K562 (cell line): ENCODE measurements at regions not wholly inside any gene's neighbourhood (a gene's known extent, or its start where the extent isn't known, plus 50 kb on each side); places are given as distances from the start of the nearest gene placed in this dataset.

Experiments
- ATAC-seq: fragments of 200-7000 bp; cut with Tn5 transposase; 3 replicates; pipeline ENCODE4 v1.9.1; 2020; ENCODE audit warnings: moderate library complexity
- BruUV-seq: library from RNA; stranded (reverse); fragments of 400-500 nt; replicated peaks from 2 replicates; lab custom pipeline; 2021; lab: Mats Ljungman, UMichigan
- CTCF ChIA-PET: fragments of 300-600 bp; formaldehyde crosslinking; extraction: SDS; loops from one replicate; lab custom pipeline; 2021; ENCODE audit warnings: low intra/inter-chr PET ratio; lab: Yijun Ruan, JAX
- POLR2A ChIA-PET: fragments of 300-600, 350-650 bp; sonication (Branson Sonifier 250); formaldehyde crosslinking; extraction: SDS; loops from one replicate; lab custom pipeline; 2021; ENCODE audit warnings: antibody characterized with exemption, inconsistent platforms; lab: Yijun Ruan, JAX
- DNase-seq, 4 experiments: peaks; one replicate each; pipeline versions ENCODE4 v3.0.0 to v3.0.0-alpha.2; 2011 to 2018; ENCODE audit warnings: low spot score in 3 of 4, mixed read lengths in 3 of 4; ENCODE audit errors: extremely low read depth in 1 of 4
- FAIRE-seq: peaks from 2 replicates; lab custom pipeline; 2011; peaks lifted over from hg19 to GRCh38; lab: Jason Lieb, UNC
- H2AFZ ChIP-seq: 2 replicates; pipeline ENCODE4 v1.6.0; 2011; ENCODE audit warnings: low read depth, low read length, control low read depth, inconsistent platforms
- H3K27ac ChIP-seq: fragments of 200-600 bp; 3 replicates; pipeline ENCODE4 v1.8.0; 2011; ENCODE audit warnings: low read depth, mild to moderate bottlenecking, control low read depth, inconsistent platforms, low read length, moderate library complexity, mixed read lengths; ENCODE audit errors: extremely low read depth
- H3K27me3 ChIP-seq, 2 experiments: fragments of 300-600 bp in 1 of 2; 2 replicates in 1 of 2; 3 replicates in 1 of 2; pipeline versions ENCODE4 v1.6.0 to v1.8.0; 2011; ENCODE audit warnings: inconsistent platforms in 2 of 2, low read length in 2 of 2, mild to moderate bottlenecking in 1 of 2, mixed read lengths in 1 of 2, moderate library complexity in 1 of 2; ENCODE audit not compliant: control insufficient read depth in 2 of 2, insufficient read depth in 2 of 2
- H3K36me3 ChIP-seq: fragments of 300-600 bp; 3 replicates; pipeline ENCODE4 v1.8.0; 2011; ENCODE audit warnings: mild to moderate bottlenecking, low read length, inconsistent platforms; ENCODE audit not compliant: control insufficient read depth, insufficient read depth
- H3K4me1 ChIP-seq, 2 experiments: fragments of 200-600 bp in 1 of 2; replicated peaks in 1 of 2; 2 replicates in 1 of 2; 3 replicates in 1 of 2; pipeline versions ENCODE4 v1.5.1 to v1.8.0; 2011; ENCODE audit warnings: inconsistent platforms in 2 of 2, low read length in 2 of 2, mild to moderate bottlenecking in 1 of 2, mixed read lengths in 1 of 2, moderate library complexity in 1 of 2; ENCODE audit not compliant: control insufficient read depth in 2 of 2, insufficient read depth in 2 of 2
- H3K4me2 ChIP-seq: 2 replicates; pipeline ENCODE4 v1.6.1; 2011; ENCODE audit warnings: low read length, control low read depth, inconsistent platforms, mixed read lengths; ENCODE audit not compliant: insufficient read depth
- H3K4me3 ChIP-seq: fragments of 200-600 bp; sonication (generic), shearing (Covaris generic); 2 replicates; pipeline ENCODE4 v1.5.1; 2016; ENCODE audit warnings: control low read depth, inconsistent platforms
- H3K79me2 ChIP-seq: fragments of 200-600 bp; 3 replicates; pipeline ENCODE4 v1.8.0; 2011; ENCODE audit warnings: low read length, inconsistent platforms; ENCODE audit not compliant: control insufficient read depth, insufficient read depth
- H3K9ac ChIP-seq, 2 experiments: 2 replicates each; pipeline versions ENCODE4 v1.6.0 to v1.6.1; 2011; ENCODE audit warnings: low read depth in 2 of 2, low read length in 2 of 2, control low read depth in 1 of 2, inconsistent platforms in 1 of 2, mild to moderate bottlenecking in 1 of 2, mixed read lengths in 1 of 2; ENCODE audit not compliant: insufficient read depth in 1 of 2
- H3K9me1 ChIP-seq: one replicate; pipeline ENCODE4 v1.6.0; 2011; ENCODE audit warnings: inconsistent platforms, mild to moderate bottlenecking, low read length, moderate library complexity; ENCODE audit not compliant: control insufficient read depth, insufficient read depth
- H3K9me3 ChIP-seq: replicated peaks from 2 replicates; pipeline ENCODE4 v1.5.1; 2011; ENCODE audit warnings: low read depth, low read length, inconsistent platforms; ENCODE audit not compliant: control insufficient read depth, insufficient read depth
- H4K20me1 ChIP-seq: replicated peaks from 2 replicates; pipeline ENCODE4 v1.6.1; 2011; ENCODE audit warnings: low read length, inconsistent platforms, mixed read lengths; ENCODE audit not compliant: control insufficient read depth, insufficient read depth
- CHD1 ChIP-seq: fragments of 200-600 bp; sonication (generic); IDR thresholded peaks from one replicate; pipeline ENCODE4 v1.6.1; 2012; ENCODE audit warnings: mild to moderate bottlenecking, moderate library complexity, low read length, inconsistent platforms
- EWSR1 ChIP-seq: fragments of 450-650 bp; IDR thresholded peaks from 2 replicates; pipeline ENCODE4 v1.6.1; 2018; ENCODE audit warnings: borderline replicate concordance, mild to moderate bottlenecking, low read depth, moderate library complexity; ENCODE audit not compliant: partially characterized antibody
- HNRNPLL ChIP-seq: fragments of 200-400 bp; formaldehyde crosslinking; IDR thresholded peaks from 2 replicates; pipeline ENCODE4 v1.6.1; 2017; ENCODE audit warnings: low read length, low read depth, mild to moderate bottlenecking; ENCODE audit not compliant: poor library complexity, severe bottlenecking
- ILK ChIP-seq: fragments of 450-650 bp; IDR thresholded peaks from 2 replicates; pipeline ENCODE4 v1.6.1; 2016; ENCODE audit warnings: missing genetic modification characterization, low read depth, mild to moderate bottlenecking, missing compliant biosample characterization, moderate library complexity, borderline replicate concordance
- MAFG ChIP-seq: fragments of 450-650 bp; conservative IDR thresholded peaks from 2 replicates; pipeline ENCODE4 v1.6.1; 2016; ENCODE audit warnings: missing genetic modification characterization, missing compliant biosample characterization
- MXI1 ChIP-seq: IDR thresholded peaks from 2 replicates; pipeline ENCODE4 v1.6.1; 2011; ENCODE audit warnings: low read depth, mild to moderate bottlenecking, improper control_type of control experiment, low read length
- POLR2G ChIP-seq: fragments of 200-400 bp; formaldehyde crosslinking; IDR thresholded peaks from 2 replicates; pipeline ENCODE4 v1.6.1; 2017; ENCODE audit warnings: low read depth, mild to moderate bottlenecking, antibody characterized with exemption, low read length, moderate library complexity
- SMARCE1 ChIP-seq: fragments of 450-650 bp; IDR thresholded peaks from 2 replicates; pipeline ENCODE4 v1.7.1; 2016; ENCODE audit warnings: mild to moderate bottlenecking
- SRSF1 ChIP-seq: fragments of 200-400 bp; formaldehyde crosslinking; IDR thresholded peaks from 2 replicates; pipeline ENCODE4 v1.6.1; 2017; ENCODE audit warnings: mild to moderate bottlenecking, low read depth, low read length, moderate library complexity
- TGIF2 ChIP-seq: sonication (generic); formaldehyde crosslinking; IDR thresholded peaks from 2 replicates; pipeline ENCODE4 v1.8.1; 2022; ENCODE audit warnings: mild to moderate bottlenecking, missing genetic modification reagents, moderate library complexity
- XRCC4 ChIP-seq: IDR thresholded peaks from one replicate; pipeline ENCODE4 v1.6.1; 2011; ENCODE audit not compliant: insufficient read depth, insufficient read length; ENCODE audit errors: extremely low read depth
- YBX1 ChIP-seq: fragments of 450-650 bp; IDR thresholded peaks from 2 replicates; pipeline ENCODE4 v1.7.1; 2016; ENCODE audit warnings: mild to moderate bottlenecking
- ZNF197 ChIP-seq: fragments of 200-800 bp; sonication (Bioruptor generic); IDR thresholded peaks from 2 replicates; pipeline ENCODE4 v1.6.1; 2016; ENCODE audit warnings: low read depth, missing genetic modification characterization, missing compliant biosample characterization
- ZNF707 ChIP-seq: fragments of 250-450 bp; sonication (Bioruptor Pico); conservative IDR thresholded peaks from 2 replicates; pipeline ENCODE4 v1.8.0; 2022; ENCODE audit warnings: inconsistent platforms, mild to moderate bottlenecking, moderate library complexity
- WGBS: fragments of 100-300 bp; shearing (Covaris generic); methylation state at CpG from one replicate; pipeline ENCODE4 v1.1.6; 2016; ENCODE audit warnings: low coverage, mixed read lengths; ENCODE audit not compliant: insufficient coverage; ENCODE audit errors: missing lambda C conversion rate; 5-methylcytosine and 5-hydroxymethylcytosine counted together
- in situ Hi-C: fragments of 300-500 bp; cut with MboI; formaldehyde crosslinking; loops from 4 replicates; pipeline ENCODE4 v1.15.0; 2018; ENCODE audit warnings: inconsistent platforms, mixed read lengths
- intact Hi-C: fragments of 100-400 bp; cut with micrococcal nuclease; formaldehyde crosslinking; loops from 2 replicates; pipeline ENCODE4 v1.14.2; 2022
- TF ChIP-seq, protein P1 (sequence below): fragments of 450-650 bp; IDR thresholded peaks from 2 replicates; pipeline ENCODE4 v1.6.1; 2017; ENCODE audit warnings: mild to moderate bottlenecking, moderate library complexity
- TF ChIP-seq, protein P2 (sequence below), 2 experiments: fragments of 150-350 bp in 1 of 2; IDR thresholded peaks; 2 replicates each; pipeline ENCODE4 v1.6.1; 2012 to 2016; ENCODE audit warnings: low read depth in 2 of 2, low read length in 2 of 2, mild to moderate bottlenecking in 1 of 2, moderate library complexity in 1 of 2

DNA sequence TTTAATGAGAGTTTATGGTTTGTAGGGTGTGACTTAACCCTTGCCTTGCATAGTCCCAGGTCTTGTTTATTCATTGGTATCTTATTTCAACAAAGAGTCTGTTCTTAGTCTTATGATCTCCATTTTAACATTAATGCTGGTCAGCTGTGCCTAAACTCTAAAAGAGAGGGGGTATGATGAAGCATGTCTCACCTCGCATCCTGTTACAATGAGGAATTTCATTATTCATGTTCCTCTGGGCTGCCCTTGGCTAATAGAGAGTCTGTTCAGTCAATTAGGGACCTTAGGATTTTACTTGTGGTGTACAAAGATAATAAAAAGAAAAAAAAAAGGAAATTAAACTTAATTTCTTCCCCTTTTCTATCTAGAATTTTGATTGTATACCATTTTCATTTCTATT, 831.9 kb upstream of the CDH2 start (continued):
- TF ChIP-seq TGIF2 (CRISPR knock-in tag) (no peak), SMARCE1 (no peak), ZNF707 (no peak), ILK (tag) (no peak), MAFG (tag) (no peak), HNRNPLL (no peak)

DNA sequence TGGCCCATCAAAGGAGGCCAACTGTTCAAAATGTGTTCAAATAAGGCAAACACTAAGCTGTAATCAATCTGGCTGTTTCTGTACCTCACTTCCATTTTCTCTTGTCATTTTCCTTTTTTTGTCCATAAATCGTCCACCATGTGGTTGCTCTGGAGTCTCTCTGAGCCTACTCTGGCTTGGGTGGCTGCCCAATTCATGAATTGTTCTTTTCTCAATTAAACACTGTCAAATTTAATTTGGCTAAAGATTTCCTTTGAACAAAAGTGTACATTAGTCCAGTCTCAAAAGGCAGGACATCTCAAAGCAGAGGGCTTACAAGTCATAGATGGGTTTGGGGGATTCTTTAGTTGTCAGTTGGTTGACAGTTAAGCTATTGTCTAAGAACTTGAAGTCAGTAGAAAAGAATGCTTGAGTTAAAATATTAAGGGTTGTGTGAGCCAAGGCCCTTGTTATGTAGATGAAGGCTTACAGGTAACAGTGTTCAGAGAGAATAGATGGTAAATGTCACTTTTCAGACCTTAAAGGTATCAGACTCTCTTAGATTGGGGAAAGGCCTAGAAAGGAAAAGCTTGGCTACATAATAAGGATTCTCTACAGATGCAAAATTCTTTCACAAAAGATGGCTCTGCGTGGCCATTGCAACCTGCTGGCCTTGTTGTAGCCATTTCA, 831.2 kb upstream of the CDH2 start:
- intact Hi-C loops (no loop called here), in situ Hi-C loops (no loop called here)
- Histone ChIP-seq H3K9me3 (no peaks in the 10 kb centered on the region; the same call in 1 of the 2 replicates), H3K4me1 (no peaks in the 10 kb centered on the region), H3K9me1 (no peaks in the 10 kb centered on the region), H3K79me2 (no peaks in the 10 kb centered on the region), H2AFZ (no peak overlapping the region), H4K20me1 (no peaks in the 10 kb centered on the region), H3K9ac (no peak overlapping the region), H3K27ac (no peak overlapping the region), H3K36me3 (no peaks in the 10 kb centered on the region), H3K27me3 (no peaks in the 10 kb centered on the region), H3K4me3 (no peak overlapping the region), H3K4me2 (no peak overlapping the region)
- ATAC-seq = no peak
- no peak for FAIRE-seq
- BruUV-seq = no TSS peak
- CTCF ChIA-PET = no interaction called here
- WGBS = 0% methylated on average over 2 of the region's 2 CpGs
- DNase-seq = no peak
- POLR2A ChIA-PET = no interaction called here
- TF ChIP-seq, protein P1, sequence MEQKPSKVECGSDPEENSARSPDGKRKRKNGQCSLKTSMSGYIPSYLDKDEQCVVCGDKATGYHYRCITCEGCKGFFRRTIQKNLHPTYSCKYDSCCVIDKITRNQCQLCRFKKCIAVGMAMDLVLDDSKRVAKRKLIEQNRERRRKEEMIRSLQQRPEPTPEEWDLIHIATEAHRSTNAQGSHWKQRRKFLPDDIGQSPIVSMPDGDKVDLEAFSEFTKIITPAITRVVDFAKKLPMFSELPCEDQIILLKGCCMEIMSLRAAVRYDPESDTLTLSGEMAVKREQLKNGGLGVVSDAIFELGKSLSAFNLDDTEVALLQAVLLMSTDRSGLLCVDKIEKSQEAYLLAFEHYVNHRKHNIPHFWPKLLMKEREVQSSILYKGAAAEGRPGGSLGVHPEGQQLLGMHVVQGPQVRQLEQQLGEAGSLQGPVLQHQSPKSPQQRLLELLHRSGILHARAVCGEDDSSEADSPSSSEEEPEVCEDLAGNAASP = no peak
- no peak for TF ChIP-seq ZNF197 (CRISPR knock-in tag)
- no peak for TF ChIP-seq POLR2G
- TF ChIP-seq, protein P2, sequence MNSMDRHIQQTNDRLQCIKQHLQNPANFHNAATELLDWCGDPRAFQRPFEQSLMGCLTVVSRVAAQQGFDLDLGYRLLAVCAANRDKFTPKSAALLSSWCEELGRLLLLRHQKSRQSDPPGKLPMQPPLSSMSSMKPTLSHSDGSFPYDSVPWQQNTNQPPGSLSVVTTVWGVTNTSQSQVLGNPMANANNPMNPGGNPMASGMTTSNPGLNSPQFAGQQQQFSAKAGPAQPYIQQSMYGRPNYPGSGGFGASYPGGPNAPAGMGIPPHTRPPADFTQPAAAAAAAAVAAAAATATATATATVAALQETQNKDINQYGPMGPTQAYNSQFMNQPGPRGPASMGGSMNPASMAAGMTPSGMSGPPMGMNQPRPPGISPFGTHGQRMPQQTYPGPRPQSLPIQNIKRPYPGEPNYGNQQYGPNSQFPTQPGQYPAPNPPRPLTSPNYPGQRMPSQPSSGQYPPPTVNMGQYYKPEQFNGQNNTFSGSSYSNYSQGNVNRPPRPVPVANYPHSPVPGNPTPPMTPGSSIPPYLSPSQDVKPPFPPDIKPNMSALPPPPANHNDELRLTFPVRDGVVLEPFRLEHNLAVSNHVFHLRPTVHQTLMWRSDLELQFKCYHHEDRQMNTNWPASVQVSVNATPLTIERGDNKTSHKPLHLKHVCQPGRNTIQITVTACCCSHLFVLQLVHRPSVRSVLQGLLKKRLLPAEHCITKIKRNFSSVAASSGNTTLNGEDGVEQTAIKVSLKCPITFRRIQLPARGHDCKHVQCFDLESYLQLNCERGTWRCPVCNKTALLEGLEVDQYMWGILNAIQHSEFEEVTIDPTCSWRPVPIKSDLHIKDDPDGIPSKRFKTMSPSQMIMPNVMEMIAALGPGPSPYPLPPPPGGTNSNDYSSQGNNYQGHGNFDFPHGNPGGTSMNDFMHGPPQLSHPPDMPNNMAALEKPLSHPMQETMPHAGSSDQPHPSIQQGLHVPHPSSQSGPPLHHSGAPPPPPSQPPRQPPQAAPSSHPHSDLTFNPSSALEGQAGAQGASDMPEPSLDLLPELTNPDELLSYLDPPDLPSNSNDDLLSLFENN (IDR thresholded peaks at IDR 0.05; ENCODE audit: low read depth in 2 of 2, low read length in 2 of 2) = no peak
- TF ChIP-seq XRCC4 = no peak
- TF ChIP-seq SRSF1 = no peak
- no peak for TF ChIP-seq EWSR1
- TF ChIP-seq CHD1 = no peak
- no peak for TF ChIP-seq YBX1
- no peak for TF ChIP-seq MXI1
